ENCODE measurements at regions not wholly inside any gene's neighbourhood (a gene's known extent, or its start where the extent isn't known, plus 50 kb on each side); places are given as distances from the start of the nearest gene placed in this dataset.

GRCh38 chr3:135513106-135514059 is 452.1 kb upstream of the PPP2R3A start:
- no peak overlapping the region for H3K56ac ChIP-seq (ENCODE audit: extremely low read depth, insufficient read depth, low read length)
- no peak overlapping the region for H3K9ac ChIP-seq (ENCODE audit: low read depth, low read length)
- H2BK120ac ChIP-seq (ENCODE audit: low read depth, low read length): peak overlapping the region; percentile 89
- no peaks in the 10 kb centered on the region for H3K9me3 ChIP-seq (ENCODE audit: control insufficient read depth, insufficient read depth, low read length)
- H3K23ac ChIP-seq (ENCODE audit: low read depth, low read length): 0 out of 2 replicates have a peak overlapping the region, but pooled peaks have one; percentile 27
- BruUV-seq (replicated peaks): no TSS peak
- H4K5ac ChIP-seq (ENCODE audit: low read depth, low read length): peak overlapping the region; percentile 63; the same call in 1 of the 2 replicates
- dilution Hi-C loops (cut with HindIII; ENCODE audit: low sequenced_read_pairs, unreplicated experiment): no loop called here
- H3K9me1 ChIP-seq (ENCODE audit: insufficient read depth, low read length): peaks cover 4% of the 10 kb centered on the region; the same call in 1 of the 2 replicates
- peak; percentile 76 for ATAC-seq (ENCODE audit: low read depth)
- no CpG with 5 or more reads among the region's 5 CpGs for WGBS, 2 experiments (ENCODE audit: extremely low coverage in 2 of 2, insufficient read length in 1 of 2)
- intact Hi-C loops (cut with micrococcal nuclease): no loop called here
- H3K14ac ChIP-seq (replicated peaks; ENCODE audit: low read depth, low read length): peak overlapping the region; percentile 63
- peak overlapping the region; percentile 50 for H3K4ac ChIP-seq (ENCODE audit: low read depth, low read length)
- H3K4me1 ChIP-seq (ENCODE audit: control insufficient read depth, insufficient read depth, low read length): peaks cover 5% of the 10 kb centered on the region; the same call in 1 of the 2 replicates
- H4K91ac ChIP-seq (ENCODE audit: insufficient read depth, low read depth, low read length): peak overlapping the region; percentile 74; the same call in 1 of the 2 replicates
- H4K20me1 ChIP-seq (ENCODE audit: insufficient read depth, low read length): no peaks in the 10 kb centered on the region
- ChIA-PET CTCF (no interaction called here), POLR2A (ENCODE audit: unreplicated experiment) (no interaction called here)
- H2AK5ac ChIP-seq (ENCODE audit: low read depth, low read length): peak overlapping the region; percentile 78; the same call in 1 of the 2 replicates
- no peaks in the 10 kb centered on the region for H3K79me1 ChIP-seq (ENCODE audit: low read depth in 1 of 2, low read length in 2 of 2)
- H4K8ac ChIP-seq (ENCODE audit: low read depth in 2 of 2, low read length in 2 of 2): peak overlapping the region in 1 of 2 experiments; percentile 73; a peak in 2 of 4 replicates
- peak overlapping the region; percentile 75; the same call in 1 of the 2 replicates for H3K18ac ChIP-seq (ENCODE audit: low read depth, low read length)
- peak overlapping the region; percentile 84 for H2BK5ac ChIP-seq (ENCODE audit: low read depth, low read length, poor library complexity, severe bottlenecking)
- in situ Hi-C loops (cut with MboI; ENCODE audit: low sequenced_read_pairs): no loop called here
- H3K27me3 ChIP-seq (ENCODE audit: control insufficient read depth, insufficient read depth, low read length): no peaks in the 10 kb centered on the region
- H2AFZ ChIP-seq (replicated peaks; ENCODE audit: low read length, poor library complexity): peak overlapping the region; percentile 71
- peak overlapping the region; percentile 84; the same call in 1 of the 2 replicates for H2BK20ac ChIP-seq (ENCODE audit: low read depth, low read length)
- H3K36me3 ChIP-seq (ENCODE audit: control insufficient read depth, insufficient read depth, low read length): no peaks in the 10 kb centered on the region
- peak; percentile 76 for DNase-seq
- no peak overlapping the region for H3K27ac ChIP-seq (ENCODE audit: insufficient read depth, low read length)
- no peak overlapping the region for H2AK9ac ChIP-seq (replicated peaks; ENCODE audit: low read depth, low read length, poor library complexity)
- no peak overlapping the region for H2BK15ac ChIP-seq (ENCODE audit: low read depth, low read length)
- H3K4me3 ChIP-seq (ENCODE audit: insufficient read depth, low read depth, low read length): no peak overlapping the region
- no peak overlapping the region for H3K4me2 ChIP-seq (ENCODE audit: low read depth, low read length)
- TF ChIP-seq CTCF (conservative IDR thresholded peaks at IDR 0.05; ENCODE audit: low read depth, low read length) (no peak), CHD1 (IDR thresholded peaks at IDR 0.05; ENCODE audit: low read depth, low read length) (no peak), CEBPB (IDR thresholded peaks at IDR 0.05; ENCODE audit: low read depth, low read length) (no peak), RCOR1 (IDR thresholded peaks at IDR 0.05; ENCODE audit: insufficient replicate concordance, low read length) (no peak), MAZ (IDR thresholded peaks at IDR 0.05; ENCODE audit: borderline replicate concordance, low read depth, low read length) (0 out of 2 replicates have a peak, but pooled peaks have one; percentile 37), NFE2L2 (IDR thresholded peaks at IDR 0.05; ENCODE audit: low read depth, low read length) (peak; percentile 73), MXI1 (IDR thresholded peaks at IDR 0.05; ENCODE audit: borderline replicate concordance, low read depth, low read length) (no peak), RFX5 (IDR thresholded peaks at IDR 0.05; ENCODE audit: low read depth, low read length) (no peak), POLR2A (IDR thresholded peaks at IDR 0.05; ENCODE audit: low read depth, low read length) (no peak), MAFK (IDR thresholded peaks at IDR 0.05; ENCODE audit: low read depth, low read length) (peak; percentile 60), SMC3 (IDR thresholded peaks at IDR 0.05; ENCODE audit: low read depth, low read length) (no peak), FOS (IDR thresholded peaks at IDR 0.05; ENCODE audit: low read depth, low read length) (peak; percentile 43; the same call in 1 of the 2 replicates)
- TF ChIP-seq, protein P1, sequence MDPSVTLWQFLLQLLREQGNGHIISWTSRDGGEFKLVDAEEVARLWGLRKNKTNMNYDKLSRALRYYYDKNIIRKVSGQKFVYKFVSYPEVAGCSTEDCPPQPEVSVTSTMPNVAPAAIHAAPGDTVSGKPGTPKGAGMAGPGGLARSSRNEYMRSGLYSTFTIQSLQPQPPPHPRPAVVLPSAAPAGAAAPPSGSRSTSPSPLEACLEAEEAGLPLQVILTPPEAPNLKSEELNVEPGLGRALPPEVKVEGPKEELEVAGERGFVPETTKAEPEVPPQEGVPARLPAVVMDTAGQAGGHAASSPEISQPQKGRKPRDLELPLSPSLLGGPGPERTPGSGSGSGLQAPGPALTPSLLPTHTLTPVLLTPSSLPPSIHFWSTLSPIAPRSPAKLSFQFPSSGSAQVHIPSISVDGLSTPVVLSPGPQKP (IDR thresholded peaks at IDR 0.05; ENCODE audit: borderline replicate concordance, low read depth, low read length): no peak
